ENCODE measurements at regions not wholly inside any gene's neighbourhood (a gene's known extent, or its start where the extent isn't known, plus 50 kb on each side); places are given as distances from the start of the nearest gene placed in this dataset.
"Not testable (repeated sequence)": the region's sequence is repeated elsewhere in the genome, so short reads cannot be mapped to it uniquely, and the experiment has no call there.

GRCh38 chr5:16987776-16988175, 51.7 kb upstream of the MYO10 start:
- 46 to 86% (median 78%) methylated on average over 1 of the region's 1 CpG for WGBS, 5 donors

GRCh38 chr5:16990817-16991520, 54.9 kb upstream of the MYO10 start:
- H3K36me3 ChIP-seq; H3K4me1 ChIP-seq; DNase-seq; H3K27me3 ChIP-seq (replicated peaks in 1 of 7); H3K9me3 ChIP-seq; intact Hi-C loops (cut with DNase I; ENCODE audit: low total_unique reads); H3K4me3 ChIP-seq; H3K27ac ChIP-seq: not testable (repeated sequence)
- 86 to 98% (median 97%) methylated on average over 7 to 42 of the region's 43 CpGs for WGBS, 5 donors

More at GRCh38 chr5:16987776-16988175, 51.7 kb upstream of the MYO10 start:
- Histone ChIP-seq H3K4me3 (no peak overlapping the region), H3K4me1 (no peaks in the 10 kb centered on the region), H3K9me3 (peaks cover 0 to 5% (median 0%) of the 10 kb centered on the region in 8 donors), H3K27me3 (replicated peaks in 1 of 7) (no peaks in the 10 kb centered on the region), H3K27ac (no peak overlapping the region), H3K36me3 (no peaks in the 10 kb centered on the region)
- DNase-seq = no peak
- intact Hi-C loops (cut with DNase I; ENCODE audit: low total_unique reads) = no loop called here
- TF ChIP-seq POLR2A (IDR thresholded peaks at IDR 0.05) (no peak), POLR2AphosphoS5 (IDR thresholded peaks at IDR 0.05) (no peak), CTCF (IDR thresholded peaks at IDR 0.05 in 8 of 11, conservative IDR thresholded peaks at IDR 0.05 in 3 of 11) (no peak)

- DNase-seq = no peak
- Histone ChIP-seq H3K4me3 (no peak overlapping the region), H3K27me3 (replicated peaks in 1 of 7) (no peaks in the 10 kb centered on the region), H3K36me3 (no peaks in the 10 kb centered on the region), H3K4me1 (peaks cover 0 to 4% (median 0%) of the 10 kb centered on the region in 6 donors), H3K27ac (no peak overlapping the region), H3K9me3 (no peaks in the 10 kb centered on the region)
- intact Hi-C loops (cut with DNase I; ENCODE audit: low total_unique reads) = no loop called here
- 65 to 78% (median 78%) methylated on average over 2 of the region's 2 CpGs for WGBS, 5 donors
- TF ChIP-seq POLR2AphosphoS5 (IDR thresholded peaks at IDR 0.05) (no peak), POLR2A (IDR thresholded peaks at IDR 0.05) (no peak), CTCF (IDR thresholded peaks at IDR 0.05 in 8 of 11, conservative IDR thresholded peaks at IDR 0.05 in 3 of 11) (no peak)
Measured at GRCh38 chr5:16992006-16992405, 55.9 kb upstream of the MYO10 start.

GRCh38 chr5:16992444-16992843, 56.4 kb upstream of the MYO10 start:
- Histone ChIP-seq H3K36me3 (no peaks in the 10 kb centered on the region), H3K9me3 (no peaks in the 10 kb centered on the region), H3K27me3 (replicated peaks in 1 of 7) (no peaks in the 10 kb centered on the region), H3K4me1 (peaks cover 0 to 4% (median 0%) of the 10 kb centered on the region in 6 donors), H3K27ac (no peak overlapping the region), H3K4me3 (no peak overlapping the region)
- 9 to 29% (median 19%) methylated on average over 5 of the region's 5 CpGs for WGBS, 5 donors
- intact Hi-C loops (cut with DNase I; ENCODE audit: low total_unique reads) = no loop called here
- no peak for DNase-seq
- TF ChIP-seq POLR2A (IDR thresholded peaks at IDR 0.05) = no peak
- no peak for TF ChIP-seq CTCF (IDR thresholded peaks at IDR 0.05 in 8 of 11, conservative IDR thresholded peaks at IDR 0.05 in 3 of 11)
- no peak for TF ChIP-seq POLR2AphosphoS5 (IDR thresholded peaks at IDR 0.05)

Measured in spleen (tissue), 11 donors.